GM06990 (cell line): ENCODE measurements at regions not wholly inside any gene's neighbourhood (a gene's known extent, or its start where the extent isn't known, plus 50 kb on each side); places are given as distances from the start of the nearest gene placed in this dataset.

ENCODE experiments used
- DNase-seq: peaks from one replicate; pipeline ENCODE4 v3.0.0-alpha.2; 2011; ENCODE audit not compliant: insufficient read length; ENCODE audit errors: extremely low read depth
- H3K27me3 ChIP-seq: replicated peaks from 2 replicates; pipeline ENCODE4 v1.6.0; 2011; ENCODE audit warnings: low read length; ENCODE audit not compliant: control insufficient read depth, insufficient read depth
- H3K36me3 ChIP-seq: 2 replicates; pipeline ENCODE4 v1.5.1; 2011; ENCODE audit warnings: low read length; ENCODE audit not compliant: control insufficient read depth, insufficient read depth
- H3K4me3 ChIP-seq: replicated peaks from 2 replicates; pipeline ENCODE4 v1.5.1; 2011; ENCODE audit warnings: low read depth, mild to moderate bottlenecking, control low read depth, low read length
- CTCF ChIP-seq: IDR thresholded peaks from 2 replicates; pipeline ENCODE4 v1.5.1; 2011; ENCODE audit warnings: low read length, control low read depth, mild to moderate bottlenecking, inconsistent platforms; ENCODE audit not compliant: insufficient read depth, poor library complexity, severe bottlenecking

DNA sequence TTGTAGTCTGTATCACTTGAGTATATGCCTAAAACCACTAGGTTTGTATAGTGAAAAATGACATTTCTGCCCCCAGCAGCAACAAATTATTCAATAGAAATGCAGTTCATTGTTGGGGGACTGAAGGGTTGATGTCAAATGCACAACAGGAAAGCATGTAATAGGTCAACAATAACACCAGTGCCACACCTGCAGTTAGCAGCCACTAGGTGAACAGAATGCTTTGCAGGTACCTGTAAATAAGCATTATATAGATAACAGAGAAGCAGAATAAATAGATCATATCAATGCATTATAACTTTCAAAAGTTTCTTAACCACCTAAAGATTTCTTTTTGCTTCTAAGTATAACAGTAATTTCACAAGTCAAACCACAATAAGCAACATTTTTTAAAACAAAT lies 435.9 kb upstream of the DMAC1 start:
- TF ChIP-seq CTCF: no peak
- DNase-seq: no peak
- Histone ChIP-seq H3K4me3 (no peak overlapping the region), H3K36me3 (no peaks in the 10 kb centered on the region), H3K27me3 (no peaks in the 10 kb centered on the region)

GRCh38 chr9:8234316-8234715 lies 434.7 kb upstream of the DMAC1 start:
- H3K27me3 ChIP-seq: no peaks in the 10 kb centered on the region
- DNase-seq: no peak
- H3K36me3 ChIP-seq: no peaks in the 10 kb centered on the region
- no peak for TF ChIP-seq CTCF
- no peak overlapping the region for H3K4me3 ChIP-seq

GRCh38 chr9:8232726-8233125 lies 433.1 kb upstream of the DMAC1 start:
- H3K4me3 ChIP-seq: no peak overlapping the region
- DNase-seq: no peak
- no peaks in the 10 kb centered on the region for H3K36me3 ChIP-seq
- H3K27me3 ChIP-seq: no peaks in the 10 kb centered on the region
- no peak for TF ChIP-seq CTCF

GRCh38 chr9:8229226-8229625 lies 429.6 kb upstream of the DMAC1 start:
- H3K27me3 ChIP-seq: no peaks in the 10 kb centered on the region
- no peak overlapping the region for H3K4me3 ChIP-seq
- DNase-seq: no peak
- no peaks in the 10 kb centered on the region for H3K36me3 ChIP-seq
- no peak for TF ChIP-seq CTCF

DNA sequence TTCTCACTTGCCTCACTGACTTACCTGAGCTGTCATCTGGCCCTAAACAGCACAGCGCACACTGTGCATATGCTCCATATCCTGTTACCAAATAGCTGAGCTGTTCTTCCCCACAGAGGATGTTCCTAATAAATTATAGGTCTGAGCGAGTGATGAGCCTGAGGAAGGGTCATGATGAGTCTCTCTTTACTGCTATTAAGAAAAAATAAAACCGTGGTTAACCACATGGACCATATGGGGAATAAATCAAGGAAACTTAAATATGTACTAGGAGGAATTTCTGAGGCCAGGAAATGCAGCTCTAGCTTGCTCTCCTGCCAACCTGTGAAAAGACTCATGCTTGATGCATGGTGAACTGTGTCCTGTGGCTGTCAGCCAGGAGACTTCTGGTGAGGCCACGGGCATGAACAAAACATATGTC lies 424.8 kb upstream of the DMAC1 start:
- no peak for TF ChIP-seq CTCF
- DNase-seq: no peak
- H3K36me3 ChIP-seq: no peaks in the 10 kb centered on the region
- no peak overlapping the region for H3K4me3 ChIP-seq
- H3K27me3 ChIP-seq: no peaks in the 10 kb centered on the region

DNA sequence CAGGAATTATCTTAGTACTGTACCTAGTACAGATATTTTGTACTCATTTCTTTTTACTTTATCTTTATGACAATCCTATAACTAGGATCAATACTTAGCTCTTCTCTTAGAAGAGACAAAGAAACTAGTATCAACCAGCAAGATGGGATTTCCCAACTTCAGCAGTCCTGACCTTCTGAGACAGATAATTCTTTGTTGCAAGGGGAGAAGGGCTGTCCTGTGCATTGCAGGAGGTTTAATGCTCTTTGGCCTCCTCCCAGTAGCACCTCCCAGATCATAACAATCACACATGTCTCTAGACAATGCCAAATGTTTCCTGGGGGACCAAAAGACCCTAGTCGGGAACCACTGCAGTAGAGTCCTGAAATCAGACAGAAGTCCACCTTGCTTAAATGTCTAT lies 424.3 kb upstream of the DMAC1 start:
- Histone ChIP-seq H3K36me3 (no peaks in the 10 kb centered on the region), H3K4me3 (no peak overlapping the region), H3K27me3 (no peaks in the 10 kb centered on the region)
- no peak for TF ChIP-seq CTCF
- no peak for DNase-seq
